Kidney (tissue), 13 donors: ENCODE measurements at regions not wholly inside any gene's neighbourhood (a gene's known extent, or its start where the extent isn't known, plus 50 kb on each side); places are given as distances from the start of the nearest gene placed in this dataset.

ENCODE experiments used
- DNase-seq, 5 donors: peaks; one replicate each; pipeline ENCODE4 v3.0.0-alpha.2; 2013 to 2020
- FAIRE-seq: peaks from 2 replicates; lab custom pipeline; 2012; peaks lifted over from hg19 to GRCh38; lab: Jason Lieb, UNC
- H3K27ac ChIP-seq, 2 donors: one replicate each; pipeline ENCODE4 v1.7.0; 2013; ENCODE audit warnings: low read depth in 2 of 2, low read length in 2 of 2, inconsistent platforms in 1 of 2
- H3K27me3 ChIP-seq: one replicate; pipeline ENCODE4 v1.7.1; 2013; ENCODE audit warnings: low read length, inconsistent platforms; ENCODE audit not compliant: control insufficient read depth, insufficient read depth
- H3K36me3 ChIP-seq, 3 donors: one replicate each; pipeline versions ENCODE4 v1.7.0 to v1.7.1; 2013; ENCODE audit warnings: low read length in 3 of 3, control low read depth in 1 of 3, inconsistent platforms in 1 of 3; ENCODE audit not compliant: insufficient read depth in 3 of 3, control insufficient read depth in 2 of 3
- H3K4me1 ChIP-seq, 3 donors: one replicate each; pipeline versions ENCODE4 v1.7.0 to v1.7.1; 2013; ENCODE audit warnings: low read length in 3 of 3, inconsistent platforms in 1 of 3, low read depth in 1 of 3; ENCODE audit not compliant: control insufficient read depth in 2 of 3, insufficient read depth in 2 of 3
- H3K4me3 ChIP-seq, 3 donors: one replicate each; pipeline versions ENCODE4 v1.7.0 to v1.8.1; 2013; ENCODE audit warnings: low read length in 3 of 3, control low read depth in 1 of 3, inconsistent platforms in 1 of 3
- H3K9ac ChIP-seq, 3 donors: one replicate each; pipeline versions ENCODE4 v1.7.0 to v1.7.1; 2013; ENCODE audit warnings: low read length in 3 of 3, control low read depth in 1 of 3, inconsistent platforms in 1 of 3
- H3K9me3 ChIP-seq, 3 donors: one replicate each; pipeline versions ENCODE4 v1.7.0 to v1.7.1; 2013; ENCODE audit warnings: low read length in 3 of 3, control low read depth in 1 of 3, inconsistent platforms in 1 of 3; ENCODE audit not compliant: control insufficient read depth in 2 of 3, insufficient read depth in 1 of 3
- intact Hi-C: fragments of 100-400 bp; cut with DNase I; formaldehyde crosslinking; loops from one replicate; pipeline ENCODE4 v1.11.1; 2022
- TF ChIP-seq, protein P1 (sequence below): IDR thresholded peaks from 3 replicates; pipeline ENCODE4 v1.5.1; 2012; ENCODE audit warnings: mild to moderate bottlenecking, moderate library complexity, borderline replicate concordance; ENCODE audit not compliant: insufficient read depth; ENCODE audit errors: extremely low read depth
- donor health status: control.
- donor health status: control.
- donor health status: control.
- donor health status: control.
- donor health status: control.
- donor health status: DM: yes; HTN: yes; CAD: no.
- donor health status: Normal renal cell carcinoma (clear cell type).

GRCh38 chr5:173454361-173454735 lies 126.1 kb upstream of the STC2 start:
- TF ChIP-seq, protein P1, sequence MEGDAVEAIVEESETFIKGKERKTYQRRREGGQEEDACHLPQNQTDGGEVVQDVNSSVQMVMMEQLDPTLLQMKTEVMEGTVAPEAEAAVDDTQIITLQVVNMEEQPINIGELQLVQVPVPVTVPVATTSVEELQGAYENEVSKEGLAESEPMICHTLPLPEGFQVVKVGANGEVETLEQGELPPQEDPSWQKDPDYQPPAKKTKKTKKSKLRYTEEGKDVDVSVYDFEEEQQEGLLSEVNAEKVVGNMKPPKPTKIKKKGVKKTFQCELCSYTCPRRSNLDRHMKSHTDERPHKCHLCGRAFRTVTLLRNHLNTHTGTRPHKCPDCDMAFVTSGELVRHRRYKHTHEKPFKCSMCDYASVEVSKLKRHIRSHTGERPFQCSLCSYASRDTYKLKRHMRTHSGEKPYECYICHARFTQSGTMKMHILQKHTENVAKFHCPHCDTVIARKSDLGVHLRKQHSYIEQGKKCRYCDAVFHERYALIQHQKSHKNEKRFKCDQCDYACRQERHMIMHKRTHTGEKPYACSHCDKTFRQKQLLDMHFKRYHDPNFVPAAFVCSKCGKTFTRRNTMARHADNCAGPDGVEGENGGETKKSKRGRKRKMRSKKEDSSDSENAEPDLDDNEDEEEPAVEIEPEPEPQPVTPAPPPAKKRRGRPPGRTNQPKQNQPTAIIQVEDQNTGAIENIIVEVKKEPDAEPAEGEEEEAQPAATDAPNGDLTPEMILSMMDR = no peak
- DNase-seq (no peak), FAIRE-seq (no peak)
- Histone ChIP-seq H3K4me3 (no peak overlapping the region), H3K9ac (no peak overlapping the region), H3K4me1 (no peaks in the 10 kb centered on the region), H3K9me3 (no peaks in the 10 kb centered on the region), H3K27ac (no peak overlapping the region), H3K27me3 (no peaks in the 10 kb centered on the region), H3K36me3 (no peaks in the 10 kb centered on the region)
- intact Hi-C loops = no loop called here

GRCh38 chr5:173453167-173453566 lies 125.0 kb upstream of the STC2 start:
- Histone ChIP-seq H3K9me3 (no peaks in the 10 kb centered on the region), H3K4me3 (no peak overlapping the region), H3K36me3 (no peaks in the 10 kb centered on the region), H3K27ac (no peak overlapping the region), H3K4me1 (no peaks in the 10 kb centered on the region), H3K27me3 (no peaks in the 10 kb centered on the region), H3K9ac (no peak overlapping the region)
- intact Hi-C loops = no loop called here
- TF ChIP-seq, protein P1 = no peak
- no peak for FAIRE-seq
- no peak for DNase-seq

DNA sequence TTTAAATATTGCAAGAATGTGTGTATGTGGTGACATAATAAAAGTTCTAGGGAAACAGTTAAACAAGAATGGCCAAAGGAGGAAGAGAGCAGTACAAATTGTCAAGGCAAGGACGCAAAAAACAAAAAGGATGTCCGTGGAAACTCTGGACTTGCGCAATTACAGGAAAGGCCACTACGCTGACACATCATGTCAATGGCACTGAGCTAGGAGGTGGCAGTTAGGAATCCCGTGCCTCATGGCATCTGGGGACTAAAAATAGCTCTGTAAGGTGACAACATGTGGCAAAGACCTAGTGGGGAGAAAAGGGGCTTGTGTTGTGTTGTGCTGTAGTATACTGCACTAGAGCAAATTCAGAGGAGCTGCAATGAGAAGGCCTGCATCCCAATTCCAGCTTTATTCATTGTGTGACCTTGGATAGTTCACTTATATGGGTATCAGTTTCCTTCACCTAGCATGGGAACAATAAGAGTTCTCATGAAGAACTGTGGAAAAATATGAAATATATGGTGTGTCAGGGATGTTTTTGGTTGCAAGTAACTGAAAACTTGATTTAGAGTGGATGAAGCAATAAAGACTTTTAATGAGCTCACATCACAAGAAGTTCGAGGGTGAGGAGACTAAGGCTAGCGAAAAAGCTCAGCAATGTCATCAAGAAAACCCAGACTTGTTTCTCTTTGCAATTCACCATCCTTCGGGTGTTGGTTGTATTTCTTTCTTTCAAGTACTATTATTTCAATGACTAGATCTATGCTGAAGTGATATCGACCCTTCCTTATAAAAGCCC lies 124.1 kb upstream of the STC2 start:
- no peak overlapping the region for H3K9ac ChIP-seq
- no peak overlapping the region for H3K27ac ChIP-seq
- no peaks in the 10 kb centered on the region for H3K4me1 ChIP-seq
- no peak overlapping the region for H3K4me3 ChIP-seq
- no peak for FAIRE-seq
- intact Hi-C loops = no loop called here
- H3K36me3 ChIP-seq = no peaks in the 10 kb centered on the region
- no peaks in the 10 kb centered on the region for H3K27me3 ChIP-seq
- DNase-seq = no peak
- TF ChIP-seq, protein P1 = no peak
- no peaks in the 10 kb centered on the region for H3K9me3 ChIP-seq
